Heart left ventricle (tissue), 16 donors: ENCODE measurements at regions not wholly inside any gene's neighbourhood (a gene's known extent, or its start where the extent isn't known, plus 50 kb on each side); places are given as distances from the start of the nearest gene placed in this dataset.

Experiments used
- ATAC-seq, 4 donors: fragments of 200-7000 bp; cut with Tn5 transposase; one replicate each; pipeline ENCODE4 v1.9.1; 2020 to 2022; ENCODE audit warnings: moderate library complexity in 4 of 4, mild to moderate bottlenecking in 3 of 4, moderate number of reproducible peaks in 1 of 4
- DNase-seq, 5 donors: peaks; one replicate each; pipeline ENCODE4 v3.0.0-alpha.2; 2020
- H3K27ac ChIP-seq, 12 donors: fragments of 200-600 bp; sonication (generic) in 4 of 12; one replicate each; pipeline versions ENCODE4 v1.5.0 to v1.8.0; 2016 to 2022; ENCODE audit warnings: mild to moderate bottlenecking in 2 of 12
- H3K27me3 ChIP-seq, 9 donors: fragments of 200-600 bp; sonication (generic) in 2 of 9; one replicate each; pipeline versions ENCODE4 v1.5.1 to v1.8.0; 2016 to 2022; ENCODE audit warnings: mild to moderate bottlenecking in 3 of 9
- H3K36me3 ChIP-seq, 9 donors: fragments of 200-600 bp; sonication (generic) in 2 of 9; one replicate each; pipeline versions ENCODE4 v1.5.0 to v1.8.0; 2018 to 2022; ENCODE audit warnings: mild to moderate bottlenecking in 2 of 9
- H3K4me1 ChIP-seq, 12 donors: fragments of 200-600 bp; sonication (generic) in 4 of 12; one replicate each; pipeline versions ENCODE4 v1.5.0 to v1.8.0; 2016 to 2022; ENCODE audit warnings: mild to moderate bottlenecking in 3 of 12
- H3K4me3 ChIP-seq, 12 donors: fragments of 200-600 bp; sonication (generic) in 4 of 12; one replicate each; pipeline versions ENCODE4 v1.5.0 to v1.8.0; 2017 to 2022; ENCODE audit warnings: mild to moderate bottlenecking in 9 of 12, moderate library complexity in 4 of 12
- H3K9me3 ChIP-seq, 12 donors: fragments of 200-600 bp; sonication (generic) in 4 of 12; one replicate each; pipeline versions ENCODE4 v1.5.0 to v1.8.0; 2016 to 2022; ENCODE audit warnings: mild to moderate bottlenecking in 1 of 12
- POLR2A ChIP-seq, 2 donors: fragments of 450-650 bp; IDR thresholded peaks; one replicate each; pipeline ENCODE4 v1.6.1; 2017; ENCODE audit warnings: antibody characterized with exemption in 2 of 2, mild to moderate bottlenecking in 2 of 2, moderate library complexity in 2 of 2
- WGBS, 4 donors: extraction: QIAGEN DNeasy Blood & Tissue Kit in 2 of 4; methylation state at CpG; one replicate each; pipeline versions ENCODE4 v1.1.5 to v1.1.7; 2013 to 2018; 5-methylcytosine and 5-hydroxymethylcytosine counted together
- intact Hi-C, 10 donors: fragments of 100-400 bp; cut with DNase I; formaldehyde crosslinking; loops; one replicate each; pipeline versions ENCODE4 v1.11.1 to v1.14.2; 2022
- TF ChIP-seq, protein P1 (sequence below), 12 donors: fragments of 200-600 bp; sonication (generic) in 4 of 12; IDR thresholded peaks; one replicate each; pipeline versions ENCODE4 v1.5.0 to v1.8.0; 2018 to 2022; ENCODE audit warnings: antibody characterized with exemption in 12 of 12, mild to moderate bottlenecking in 5 of 12
- donor health status: ischemic (EF 13 %, LVEDD 7.1; RV severe dilation, severe dysfunction).
- donor health status: healthy with polysubstance abuse.
- donor health status: DM: no; HTN: yes; CAD: no.
- donor health status: DM: no; HTN: no; CAD: no.
- donor health status: ischemic (EF 25% LVEDD 6.9; RV normal size, moderate dysfunction).
- donor health status: ischemic (EF 25% LVEDD 5.7; RV mildly dilated, moderate dysfunction).
- donor health status: healthy.
- donor health status: DM: yes; HTN: yes; CAD: no.
- donor health status: ischemic (EF 35%, LVEDD 5.7; RV mildly dilated, moderate dysfunction).
- donor health status: nonischemic (EF 11% LVEDD 7.7; RV severe dilation, severe dysfunction).
- donor health status: DM: yes; HTN: yes; CAD: no.
- donor health status: PGD.
- donor health status: ischemic (EF 29% LVEDD 5.4; RV normal size, mild dysfunction).
- donor health status: nonischemic (EF 23%, LVEDD 6.1; RV moderate dilation, normal function).

GRCh38 chr2:145692971-145693478 is 1173.1 kb upstream of the ZEB2 start:
- no peak for DNase-seq
- H3K4me3 ChIP-seq: no peak overlapping the region
- no peaks in the 10 kb centered on the region for H3K9me3 ChIP-seq
- intact Hi-C loops: no loop called here
- peaks cover 0 to 6% (median 0%) of the 10 kb centered on the region in 12 donors for H3K4me1 ChIP-seq
- TF ChIP-seq, protein P1, sequence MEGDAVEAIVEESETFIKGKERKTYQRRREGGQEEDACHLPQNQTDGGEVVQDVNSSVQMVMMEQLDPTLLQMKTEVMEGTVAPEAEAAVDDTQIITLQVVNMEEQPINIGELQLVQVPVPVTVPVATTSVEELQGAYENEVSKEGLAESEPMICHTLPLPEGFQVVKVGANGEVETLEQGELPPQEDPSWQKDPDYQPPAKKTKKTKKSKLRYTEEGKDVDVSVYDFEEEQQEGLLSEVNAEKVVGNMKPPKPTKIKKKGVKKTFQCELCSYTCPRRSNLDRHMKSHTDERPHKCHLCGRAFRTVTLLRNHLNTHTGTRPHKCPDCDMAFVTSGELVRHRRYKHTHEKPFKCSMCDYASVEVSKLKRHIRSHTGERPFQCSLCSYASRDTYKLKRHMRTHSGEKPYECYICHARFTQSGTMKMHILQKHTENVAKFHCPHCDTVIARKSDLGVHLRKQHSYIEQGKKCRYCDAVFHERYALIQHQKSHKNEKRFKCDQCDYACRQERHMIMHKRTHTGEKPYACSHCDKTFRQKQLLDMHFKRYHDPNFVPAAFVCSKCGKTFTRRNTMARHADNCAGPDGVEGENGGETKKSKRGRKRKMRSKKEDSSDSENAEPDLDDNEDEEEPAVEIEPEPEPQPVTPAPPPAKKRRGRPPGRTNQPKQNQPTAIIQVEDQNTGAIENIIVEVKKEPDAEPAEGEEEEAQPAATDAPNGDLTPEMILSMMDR (IDR thresholded peaks at IDR 0.05): no peak
- TF ChIP-seq POLR2A (IDR thresholded peaks at IDR 0.05): no peak
- WGBS, 4 donors: 73 to 83% (median 77%) methylated on average over 3 of the region's 3 CpGs
- no peaks in the 10 kb centered on the region for H3K36me3 ChIP-seq
- H3K27ac ChIP-seq: no peak overlapping the region
- ATAC-seq: peak in 2 of 4 donors; percentile 45 to 70
- no peaks in the 10 kb centered on the region for H3K27me3 ChIP-seq

DNA sequence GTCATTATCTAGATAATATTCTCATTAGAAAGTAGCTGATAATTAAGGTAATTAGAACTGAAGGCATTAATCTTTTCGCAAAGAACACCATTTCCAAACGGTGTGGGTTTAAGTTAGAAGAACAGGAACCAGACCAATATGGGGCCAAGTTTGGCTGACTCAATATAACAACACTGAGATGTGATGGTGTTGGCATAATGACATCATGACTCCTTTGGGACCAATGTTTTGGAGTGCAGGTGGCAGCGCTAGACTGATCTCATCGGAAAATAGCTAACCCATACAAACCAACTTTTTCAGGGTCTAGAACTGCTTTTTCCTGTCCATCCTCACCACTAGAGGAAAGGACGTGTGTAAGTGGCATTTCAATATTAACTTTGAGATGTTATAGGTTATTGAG is 1171.7 kb upstream of the ZEB2 start:
- H3K36me3 ChIP-seq: no peaks in the 10 kb centered on the region
- no peaks in the 10 kb centered on the region for H3K9me3 ChIP-seq
- peaks cover 0 to 11% (median 0%) of the 10 kb centered on the region in 12 donors for H3K4me1 ChIP-seq
- 88 to 94% (median 88%) methylated on average over 5 of the region's 5 CpGs for WGBS, 4 donors
- TF ChIP-seq POLR2A (IDR thresholded peaks at IDR 0.05): no peak
- TF ChIP-seq, protein P1 (IDR thresholded peaks at IDR 0.05): no peak
- H3K4me3 ChIP-seq: no peak overlapping the region
- H3K27ac ChIP-seq: no peak overlapping the region
- H3K27me3 ChIP-seq: no peaks in the 10 kb centered on the region
- ATAC-seq: no peak
- DNase-seq: no peak
- intact Hi-C loops: no loop called here

DNA sequence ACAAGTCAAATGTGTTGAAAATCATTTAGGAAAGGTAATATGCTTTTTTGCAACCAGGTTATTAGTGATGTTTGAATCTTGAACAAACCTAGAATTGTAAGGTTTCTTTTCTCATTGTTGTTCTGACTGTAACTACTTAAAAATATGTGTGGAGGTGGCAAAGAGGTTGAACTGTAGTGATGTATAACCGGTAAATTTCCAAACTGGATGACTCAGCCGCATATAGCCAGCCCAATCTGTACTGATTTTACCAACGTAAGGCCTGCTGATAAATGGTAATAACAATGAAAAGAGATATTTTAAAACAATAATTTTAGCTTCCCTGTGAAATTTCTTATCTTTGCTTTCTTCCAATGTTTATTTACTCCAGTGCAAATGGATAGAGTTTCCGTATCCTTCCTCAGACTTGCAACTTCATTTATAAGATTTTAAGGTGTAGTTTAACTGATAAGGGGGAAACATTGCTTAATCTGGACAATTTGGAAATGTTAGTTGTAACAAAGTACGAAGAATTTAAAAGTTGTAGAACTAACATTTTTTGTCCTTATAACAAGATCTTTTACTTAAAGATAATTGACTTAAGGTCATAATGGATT is 1170.4 kb upstream of the ZEB2 start:
- 80 to 87% (median 83%) methylated on average over 5 of the region's 5 CpGs for WGBS, 4 donors
- H3K4me1 ChIP-seq: peaks cover 0 to 11% (median 0%) of the 10 kb centered on the region in 12 donors
- no peak overlapping the region for H3K4me3 ChIP-seq
- H3K9me3 ChIP-seq: no peaks in the 10 kb centered on the region
- no peak for TF ChIP-seq POLR2A (IDR thresholded peaks at IDR 0.05)
- TF ChIP-seq, protein P1 (IDR thresholded peaks at IDR 0.05): no peak
- ATAC-seq (no peak), DNase-seq (no peak)
- no peaks in the 10 kb centered on the region for H3K36me3 ChIP-seq
- H3K27ac ChIP-seq: no peak overlapping the region
- intact Hi-C loops: no loop called here
- no peaks in the 10 kb centered on the region for H3K27me3 ChIP-seq

- ATAC-seq: no peak
- no peaks in the 10 kb centered on the region for H3K36me3 ChIP-seq
- no peaks in the 10 kb centered on the region for H3K9me3 ChIP-seq
- TF ChIP-seq, protein P1 (IDR thresholded peaks at IDR 0.05): no peak
- TF ChIP-seq POLR2A (IDR thresholded peaks at IDR 0.05): no peak
- H3K27ac ChIP-seq: no peak overlapping the region
- WGBS, 4 donors: 94 to 98% (median 96%) methylated on average over 2 of the region's 2 CpGs
- H3K27me3 ChIP-seq: no peaks in the 10 kb centered on the region
- H3K4me3 ChIP-seq: no peak overlapping the region
- intact Hi-C loops: no loop called here
- H3K4me1 ChIP-seq: peaks cover 0 to 11% (median 0%) of the 10 kb centered on the region in 12 donors
- no peak for DNase-seq
Observed at GRCh38 chr2:145689277-145689676, 1169.4 kb upstream of the ZEB2 start.
